CD8-positive, alpha-beta memory T cell (primary cell): ENCODE measurements at regions not wholly inside any gene's neighbourhood (a gene's known extent, or its start where the extent isn't known, plus 50 kb on each side); places are given as distances from the start of the nearest gene placed in this dataset.

Experiments used
- CTCF ChIA-PET: fragments of 350-600 bp; sonication (Branson Sonifier 250); formaldehyde crosslinking; loops from one replicate; lab custom pipeline; 2021; ENCODE audit warnings: antibody characterized with exemption; lab: Charles Lee
- POLR2A ChIA-PET: fragments of 350-600 bp; sonication (Branson Sonifier 250); formaldehyde crosslinking; loops from one replicate; lab custom pipeline; 2021; ENCODE audit warnings: antibody characterized with exemption; lab: Charles Lee
- DNase-seq, 5 donors: peaks; one replicate each; pipeline versions ENCODE4 v3.0.0 to v3.0.0-alpha.2; 2020 to 2022; ENCODE audit warnings: mixed read lengths in 1 of 5
- H3K27ac ChIP-seq: one replicate; pipeline ENCODE4 v1.7.0; 2013; ENCODE audit warnings: low read depth, mild to moderate bottlenecking, low read length, moderate library complexity
- H3K27me3 ChIP-seq: 2 replicates; pipeline ENCODE4 v1.7.0; 2013; ENCODE audit warnings: low read length, mild to moderate bottlenecking; ENCODE audit not compliant: insufficient read depth, poor library complexity, severe bottlenecking
- H3K36me3 ChIP-seq: 2 replicates; pipeline ENCODE4 v1.7.0; 2013; ENCODE audit warnings: mild to moderate bottlenecking, low read length, moderate library complexity; ENCODE audit not compliant: insufficient read depth
- H3K4me1 ChIP-seq: 2 replicates; pipeline ENCODE4 v1.7.0; 2013; ENCODE audit warnings: mild to moderate bottlenecking, low read length, moderate library complexity; ENCODE audit not compliant: insufficient read depth
- H3K4me3 ChIP-seq: 2 replicates; pipeline ENCODE4 v1.7.0; 2013; ENCODE audit warnings: mild to moderate bottlenecking, low read length
- H3K9me3 ChIP-seq: 2 replicates; pipeline ENCODE4 v1.7.0; 2013; ENCODE audit warnings: mild to moderate bottlenecking, low read length
- H3K27ac Mint-ChIP-seq, 8 donors: one replicate each; pipeline ENCODE4 v1.8.0; 2020 to 2021; ENCODE audit warnings: mixed read lengths in 8 of 8, mild to moderate bottlenecking in 6 of 8, inconsistent platforms in 3 of 8, moderate library complexity in 3 of 8
- H3K27me3 Mint-ChIP-seq, 2 donors: one replicate each; pipeline ENCODE4 v1.8.0; 2020 to 2021; ENCODE audit warnings: mixed read lengths in 2 of 2, mild to moderate bottlenecking in 1 of 2, moderate library complexity in 1 of 2
- H3K36me3 Mint-ChIP-seq, 3 donors: one replicate each; pipeline ENCODE4 v1.8.0; 2020 to 2021; ENCODE audit warnings: mixed read lengths in 3 of 3, inconsistent platforms in 1 of 3, mild to moderate bottlenecking in 1 of 3
- H3K4me1 Mint-ChIP-seq, 3 donors: one replicate each; pipeline ENCODE4 v1.8.0; 2020 to 2021; ENCODE audit warnings: mixed read lengths in 3 of 3, inconsistent platforms in 1 of 3, mild to moderate bottlenecking in 1 of 3
- H3K4me3 Mint-ChIP-seq, 7 donors: one replicate each; pipeline ENCODE4 v1.8.0; 2020 to 2021; ENCODE audit warnings: mixed read lengths in 7 of 7, mild to moderate bottlenecking in 6 of 7, moderate library complexity in 4 of 7, inconsistent platforms in 2 of 7
- H3K9me3 Mint-ChIP-seq, 5 donors: one replicate each; pipeline ENCODE4 v1.8.0; 2020 to 2022; ENCODE audit warnings: mixed read lengths in 5 of 5, mild to moderate bottlenecking in 3 of 5, moderate library complexity in 2 of 5, inconsistent platforms in 1 of 5

DNA sequence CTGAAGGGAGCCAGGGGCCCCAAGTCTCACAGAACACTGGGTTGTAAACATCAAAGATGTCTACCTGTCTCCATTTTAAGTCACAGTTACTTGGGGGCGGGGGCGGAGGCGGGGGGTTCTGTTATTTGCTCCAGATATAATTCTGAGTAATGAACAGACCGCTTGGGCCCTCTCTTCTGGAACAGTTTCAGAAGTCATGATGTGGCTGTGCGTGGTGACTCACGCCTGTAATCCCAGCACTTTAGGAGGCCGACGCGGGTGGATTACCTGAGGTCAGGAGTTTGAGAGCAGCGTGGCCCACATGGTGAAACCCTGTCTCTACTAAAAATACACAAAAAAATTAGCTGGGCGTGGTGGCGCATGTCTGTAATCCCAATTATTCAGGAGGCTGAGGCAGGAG, 157.9 kb upstream of the APCDD1 start:
- no peak overlapping the region for H3K27ac Mint-ChIP-seq
- ChIA-PET CTCF (no interaction called here), POLR2A (no interaction called here)
- no peaks in the 10 kb centered on the region for H3K4me1 ChIP-seq
- peaks cover 2 to 4% of the 10 kb centered on the region in 2 donors for H3K27me3 Mint-ChIP-seq
- H3K27me3 ChIP-seq: no peaks in the 10 kb centered on the region
- no peaks in the 10 kb centered on the region for H3K4me1 Mint-ChIP-seq
- H3K4me3 ChIP-seq: no peak overlapping the region
- H3K36me3 ChIP-seq: no peaks in the 10 kb centered on the region
- no peak overlapping the region for H3K27ac ChIP-seq
- no peaks in the 10 kb centered on the region for H3K9me3 ChIP-seq
- H3K9me3 Mint-ChIP-seq: peaks cover 0 to 10% (median 0%) of the 10 kb centered on the region in 5 donors
- no peak overlapping the region for H3K4me3 Mint-ChIP-seq
- DNase-seq: no peak
- H3K36me3 Mint-ChIP-seq: no peaks in the 10 kb centered on the region

DNA sequence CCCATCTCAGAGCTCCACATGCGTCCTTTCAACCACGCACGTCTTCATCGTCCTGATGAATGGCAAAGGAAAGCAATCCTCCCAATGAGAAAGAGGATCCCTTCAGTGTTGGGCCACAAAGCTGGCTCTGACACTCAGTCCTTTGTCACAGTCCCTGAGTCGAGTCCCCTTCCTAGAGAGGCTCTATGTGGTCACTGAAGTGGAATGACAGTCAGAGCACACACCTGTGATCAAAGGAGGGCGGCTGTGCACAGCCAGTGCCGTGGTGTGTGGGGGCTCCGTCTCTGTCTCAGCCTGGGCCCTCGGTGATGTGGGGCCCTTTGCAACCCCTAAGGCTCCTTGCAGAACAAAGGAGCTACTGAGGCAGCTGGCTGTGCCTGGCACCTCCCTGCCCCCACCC, 157.3 kb upstream of the APCDD1 start:
- H3K4me3 Mint-ChIP-seq: no peak overlapping the region
- ChIA-PET CTCF (no interaction called here), POLR2A (no interaction called here)
- H3K27me3 Mint-ChIP-seq: peaks cover 2 to 4% of the 10 kb centered on the region in 2 donors
- Histone ChIP-seq H3K9me3 (no peaks in the 10 kb centered on the region), H3K4me3 (no peak overlapping the region), H3K4me1 (no peaks in the 10 kb centered on the region), H3K36me3 (no peaks in the 10 kb centered on the region), H3K27ac (no peak overlapping the region), H3K27me3 (no peaks in the 10 kb centered on the region)
- H3K27ac Mint-ChIP-seq: peak overlapping the region in 1 of 8 donors; percentile 48
- H3K4me1 Mint-ChIP-seq: no peaks in the 10 kb centered on the region
- H3K9me3 Mint-ChIP-seq: peaks cover 0 to 10% (median 0%) of the 10 kb centered on the region in 5 donors
- no peaks in the 10 kb centered on the region for H3K36me3 Mint-ChIP-seq
- no peak for DNase-seq

DNA sequence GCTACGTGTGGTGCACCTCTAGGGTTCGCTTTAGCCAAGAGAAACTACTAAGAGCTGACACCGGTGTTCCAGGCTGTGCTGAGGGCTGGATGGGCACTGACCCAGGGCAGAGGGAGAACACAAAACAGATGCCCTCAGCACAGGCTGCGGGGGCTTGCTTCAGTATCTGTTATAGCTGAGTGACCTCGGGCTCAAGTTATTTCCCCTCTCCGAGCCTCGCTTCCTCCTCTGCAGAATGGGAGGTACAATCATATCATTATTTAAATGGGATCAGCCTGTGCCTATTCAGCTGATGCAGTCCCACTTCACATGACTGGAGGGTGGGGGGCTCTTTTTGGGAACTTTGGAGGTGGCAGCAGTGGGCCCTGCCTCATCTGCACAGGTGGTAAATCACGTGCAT, 156.1 kb upstream of the APCDD1 start:
- no peak overlapping the region for H3K4me3 Mint-ChIP-seq
- CTCF ChIA-PET: no interaction called here

DNA sequence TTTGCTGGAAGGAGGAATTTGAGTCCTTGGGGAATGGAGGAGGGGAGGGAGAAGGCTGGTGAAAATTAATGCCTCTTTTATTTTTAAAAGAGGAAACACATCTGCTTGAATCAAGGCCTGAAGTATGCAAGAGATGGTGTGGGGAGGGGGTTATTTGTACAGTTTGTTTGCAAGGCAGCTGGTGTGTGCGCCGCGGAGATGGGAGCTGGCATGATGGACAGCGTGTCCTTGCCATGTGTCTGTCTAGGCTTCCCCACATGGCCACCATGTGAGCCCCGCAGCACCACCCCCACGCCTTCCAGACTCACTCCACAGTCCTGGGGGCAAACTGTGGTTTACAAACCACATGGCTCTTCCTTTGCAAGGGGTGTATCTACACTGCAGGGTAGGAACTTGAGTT, 154.8 kb upstream of the APCDD1 start:
- no peaks in the 10 kb centered on the region for H3K36me3 Mint-ChIP-seq
- H3K9me3 Mint-ChIP-seq: peaks cover 0 to 7% (median 0%) of the 10 kb centered on the region in 5 donors
- Histone ChIP-seq H3K4me1 (no peaks in the 10 kb centered on the region), H3K4me3 (no peak overlapping the region), H3K9me3 (no peaks in the 10 kb centered on the region), H3K36me3 (no peaks in the 10 kb centered on the region), H3K27me3 (no peaks in the 10 kb centered on the region), H3K27ac (no peak overlapping the region)
- H3K4me1 Mint-ChIP-seq: no peaks in the 10 kb centered on the region
- POLR2A ChIA-PET: no interaction called here
- H3K27me3 Mint-ChIP-seq: peaks cover 3 to 4% of the 10 kb centered on the region in 2 donors
- no peak overlapping the region for H3K27ac Mint-ChIP-seq
- CTCF ChIA-PET: no interaction called here
- no peak for DNase-seq
- no peak overlapping the region for H3K4me3 Mint-ChIP-seq

More for the DNA sequence above, 156.1 kb upstream of the APCDD1 start:
- Mint-ChIP-seq H3K27ac (no peak overlapping the region), H3K9me3 (peaks cover 0 to 10% (median 0%) of the 10 kb centered on the region in 5 donors), H3K27me3 (peaks cover 4 to 6% of the 10 kb centered on the region in 2 donors), H3K4me1 (no peaks in the 10 kb centered on the region), H3K36me3 (no peaks in the 10 kb centered on the region)
- H3K4me3 ChIP-seq: no peak overlapping the region
- H3K9me3 ChIP-seq: no peaks in the 10 kb centered on the region
- POLR2A ChIA-PET: no interaction called here
- no peak for DNase-seq
- no peaks in the 10 kb centered on the region for H3K27me3 ChIP-seq
- no peak overlapping the region for H3K27ac ChIP-seq
- H3K36me3 ChIP-seq: no peaks in the 10 kb centered on the region
- H3K4me1 ChIP-seq: no peaks in the 10 kb centered on the region

DNA sequence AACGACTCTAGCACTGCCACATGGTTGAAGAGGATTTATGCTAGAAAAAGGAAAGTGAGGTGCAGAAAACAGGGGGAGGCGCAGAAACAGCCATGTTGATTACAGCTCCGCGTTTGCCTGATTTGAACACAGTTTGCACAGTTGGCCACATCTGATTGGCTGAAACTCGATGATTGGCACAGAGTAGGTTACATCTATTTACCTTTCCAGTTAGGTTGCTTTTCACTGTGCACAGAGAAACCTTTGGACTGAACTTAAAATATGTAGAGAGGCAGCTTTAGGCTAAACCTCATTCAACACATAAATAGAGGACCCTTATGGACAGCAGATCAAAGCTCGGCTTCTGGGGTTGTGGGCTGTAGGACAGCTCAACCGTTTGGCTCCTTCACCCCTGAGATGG, 153.7 kb upstream of the APCDD1 start:
- H3K27me3 ChIP-seq: no peaks in the 10 kb centered on the region
- H3K4me1 ChIP-seq: no peaks in the 10 kb centered on the region
- H3K9me3 ChIP-seq: no peaks in the 10 kb centered on the region
- Mint-ChIP-seq H3K36me3 (no peaks in the 10 kb centered on the region), H3K9me3 (peaks cover 0 to 4% (median 0%) of the 10 kb centered on the region in 5 donors), H3K4me3 (no peak overlapping the region), H3K4me1 (no peaks in the 10 kb centered on the region), H3K27me3 (peaks cover 3 to 4% of the 10 kb centered on the region in 2 donors), H3K27ac (no peak overlapping the region)
- no peak overlapping the region for H3K27ac ChIP-seq
- no peak overlapping the region for H3K4me3 ChIP-seq
- CTCF ChIA-PET: no interaction called here
- DNase-seq: no peak
- no peaks in the 10 kb centered on the region for H3K36me3 ChIP-seq
- POLR2A ChIA-PET: no interaction called here

DNA sequence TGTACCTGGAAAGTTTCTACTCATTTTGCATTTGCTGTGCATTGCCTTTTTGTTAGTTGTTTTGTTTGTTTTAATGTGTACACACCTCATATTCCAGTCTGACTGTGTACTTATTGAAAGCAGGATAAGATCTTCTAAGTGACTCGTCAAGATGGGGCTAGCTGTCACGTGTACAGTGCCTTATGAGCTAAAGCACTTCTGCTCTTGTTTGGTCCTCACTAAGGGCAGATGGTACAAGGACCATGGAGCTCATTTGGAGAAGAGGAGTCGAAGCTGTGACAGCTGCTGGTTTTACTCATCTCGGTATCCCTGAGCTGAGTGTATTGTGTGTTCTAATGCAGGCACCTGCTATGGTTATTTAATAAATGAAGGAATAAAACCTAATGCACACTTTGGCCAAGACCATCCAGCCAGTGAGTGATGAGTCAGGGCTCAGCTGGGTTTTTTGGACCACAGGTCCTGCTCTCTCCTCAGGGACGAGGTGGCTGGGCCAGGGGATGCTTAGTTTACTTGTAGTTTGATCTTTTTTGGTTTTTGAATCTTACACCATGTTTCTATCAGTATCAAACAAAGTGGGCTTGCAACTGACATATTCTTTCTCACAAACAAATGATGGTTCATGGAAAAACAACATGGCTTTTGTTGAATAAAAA, 152.5 kb upstream of the APCDD1 start:
- no peaks in the 10 kb centered on the region for H3K36me3 ChIP-seq
- Mint-ChIP-seq H3K36me3 (no peaks in the 10 kb centered on the region), H3K4me1 (no peaks in the 10 kb centered on the region), H3K4me3 (no peak overlapping the region), H3K27me3 (peaks cover 3 to 4% of the 10 kb centered on the region in 2 donors), H3K9me3 (peaks cover 0 to 4% (median 0%) of the 10 kb centered on the region in 5 donors), H3K27ac (no peak overlapping the region)
- DNase-seq: no peak
- ChIA-PET POLR2A (no interaction called here), CTCF (no interaction called here)
- no peaks in the 10 kb centered on the region for H3K9me3 ChIP-seq
- no peaks in the 10 kb centered on the region for H3K4me1 ChIP-seq
- H3K27ac ChIP-seq: no peak overlapping the region
- no peak overlapping the region for H3K4me3 ChIP-seq
- no peaks in the 10 kb centered on the region for H3K27me3 ChIP-seq

DNA sequence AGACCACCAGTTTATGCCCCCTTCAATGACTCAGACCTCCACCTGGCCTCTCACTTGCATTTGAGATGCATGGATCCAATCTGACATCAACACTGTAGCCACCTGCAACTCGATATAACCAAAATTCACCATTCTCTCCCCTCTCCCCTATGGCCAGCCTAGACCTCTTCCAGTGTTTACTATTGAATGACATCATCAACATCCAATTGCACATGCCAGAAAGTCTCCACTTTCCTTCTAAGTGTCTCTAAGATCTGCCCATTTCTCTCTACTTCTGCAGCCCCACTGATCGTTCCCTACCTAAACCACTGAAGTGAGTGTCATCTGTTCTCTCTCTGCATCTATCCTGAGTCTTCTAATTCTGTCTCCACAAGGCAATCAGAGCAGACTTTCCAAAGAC, 151.3 kb upstream of the APCDD1 start:
- Histone ChIP-seq H3K4me3 (no peak overlapping the region), H3K27ac (no peak overlapping the region), H3K27me3 (no peaks in the 10 kb centered on the region), H3K9me3 (no peaks in the 10 kb centered on the region), H3K36me3 (no peaks in the 10 kb centered on the region), H3K4me1 (no peaks in the 10 kb centered on the region)
- H3K4me1 Mint-ChIP-seq: no peaks in the 10 kb centered on the region
- peaks cover 0 to 4% (median 0%) of the 10 kb centered on the region in 5 donors for H3K9me3 Mint-ChIP-seq
- H3K4me3 Mint-ChIP-seq: peak overlapping the region in 1 of 7 donors; percentile 29
- no peak for DNase-seq
- H3K27me3 Mint-ChIP-seq: peaks cover 3 to 4% of the 10 kb centered on the region in 2 donors
- H3K36me3 Mint-ChIP-seq: no peaks in the 10 kb centered on the region
- ChIA-PET CTCF (no interaction called here), POLR2A (no interaction called here)
- H3K27ac Mint-ChIP-seq: no peak overlapping the region

DNA sequence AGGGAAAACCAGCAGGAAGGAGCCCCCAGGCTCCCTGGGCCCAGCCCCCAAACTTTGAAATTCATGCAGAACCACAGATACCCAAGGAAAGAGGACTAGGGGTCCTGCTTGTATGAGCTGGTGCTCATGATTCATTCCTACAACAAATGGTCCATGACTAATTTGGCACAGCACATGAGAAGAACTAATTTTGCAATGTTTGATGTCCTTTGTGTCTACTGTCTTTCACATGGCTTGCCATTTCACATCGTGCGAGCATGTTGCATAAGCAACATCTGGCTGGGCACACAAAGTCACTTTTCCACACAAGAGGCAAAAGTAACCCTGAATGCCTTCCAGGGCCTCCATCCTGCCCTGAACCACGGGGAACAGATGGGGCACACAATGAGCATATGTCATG, 149.6 kb upstream of the APCDD1 start:
- Histone ChIP-seq H3K9me3 (no peaks in the 10 kb centered on the region), H3K4me3 (no peak overlapping the region), H3K36me3 (no peaks in the 10 kb centered on the region), H3K27me3 (no peaks in the 10 kb centered on the region), H3K4me1 (no peaks in the 10 kb centered on the region), H3K27ac (no peak overlapping the region)
- ChIA-PET CTCF (no interaction called here), POLR2A (no interaction called here)
- no peak overlapping the region for H3K27ac Mint-ChIP-seq
- H3K9me3 Mint-ChIP-seq: no peaks in the 10 kb centered on the region
- DNase-seq: no peak
- H3K27me3 Mint-ChIP-seq: peaks cover 0 to 3% of the 10 kb centered on the region in 2 donors
- H3K4me3 Mint-ChIP-seq: no peak overlapping the region
- no peaks in the 10 kb centered on the region for H3K4me1 Mint-ChIP-seq
- H3K36me3 Mint-ChIP-seq: no peaks in the 10 kb centered on the region
